Fibroblast of lung (primary cell): ENCODE measurements at regions not wholly inside any gene's neighbourhood (a gene's known extent, or its start where the extent isn't known, plus 50 kb on each side); places are given as distances from the start of the nearest gene placed in this dataset.
A peak's percentile ranks its signal among the peaks of the same experiment; 100 is the strongest.

ENCODE experiments used
- DNase-seq, 2 donors: peaks; one replicate each; pipeline versions ENCODE4 v3.0.0 to v3.0.0-alpha.2; 2010; ENCODE audit warnings: low read depth in 2 of 2
- H2AFZ ChIP-seq: 2 replicates; pipeline ENCODE4 v1.5.1; 2012; ENCODE audit warnings: low read length, control low read depth, inconsistent platforms
- H3K27ac ChIP-seq: 2 replicates; pipeline ENCODE4 v1.5.1; 2011; ENCODE audit warnings: low read length, control low read depth; ENCODE audit not compliant: insufficient read depth
- H3K27me3 ChIP-seq: 2 replicates; pipeline ENCODE4 v1.5.1; 2011; ENCODE audit warnings: mild to moderate bottlenecking, low read length; ENCODE audit not compliant: control insufficient read depth, insufficient read depth
- H3K36me3 ChIP-seq: 2 replicates; pipeline ENCODE4 v1.5.1; 2011; ENCODE audit warnings: low read length; ENCODE audit not compliant: control insufficient read depth, insufficient read depth
- H3K4me1 ChIP-seq: 2 replicates; pipeline ENCODE4 v1.5.1; 2011; ENCODE audit warnings: low read length; ENCODE audit not compliant: control insufficient read depth, insufficient read depth; ENCODE audit errors: extremely low read depth
- H3K4me2 ChIP-seq: 2 replicates; pipeline ENCODE4 v1.5.1; 2011; ENCODE audit warnings: low read length, control low read depth; ENCODE audit not compliant: insufficient read depth; ENCODE audit errors: extremely low read depth
- H3K4me3 ChIP-seq, 4 experiments: fragments of 200-600 bp in 1 of 4; sonication (generic) in 1 of 4; replicated peaks in 1 of 4; 2 replicates each; pipeline ENCODE4 v1.5.1; 2011 to 2016; ENCODE audit warnings: low read length in 4 of 4, low read depth in 3 of 4, mild to moderate bottlenecking in 3 of 4, control low read depth in 2 of 4, inconsistent platforms in 1 of 4, mixed read lengths in 1 of 4; ENCODE audit not compliant: insufficient read depth in 1 of 4; ENCODE audit errors: control extremely low read depth in 1 of 4
- H3K79me2 ChIP-seq: 2 replicates; pipeline ENCODE4 v1.5.1; 2012; ENCODE audit warnings: mild to moderate bottlenecking, low read length, inconsistent platforms; ENCODE audit not compliant: control insufficient read depth, insufficient read depth
- H3K9ac ChIP-seq: 2 replicates; pipeline ENCODE4 v1.5.1; 2011; ENCODE audit warnings: mild to moderate bottlenecking, low read length, control low read depth; ENCODE audit not compliant: insufficient read depth
- H3K9me3 ChIP-seq: 2 replicates; pipeline ENCODE4 v1.5.1; 2012; ENCODE audit warnings: low read depth, low read length; ENCODE audit not compliant: control insufficient read depth, insufficient read depth
- H4K20me1 ChIP-seq: 2 replicates; pipeline ENCODE4 v1.5.1; 2011; ENCODE audit warnings: low read length; ENCODE audit not compliant: control insufficient read depth, insufficient read depth; ENCODE audit errors: extremely low read depth
- CTCF ChIP-seq, 2 donors: IDR thresholded peaks in 1 of 2; conservative IDR thresholded peaks in 1 of 2; 1 replicate in 1 of 2; 2 replicates in 1 of 2; pipeline ENCODE4 v1.5.1; 2011 to 2012; ENCODE audit warnings: low read length in 2 of 2, control low read depth in 1 of 2, inconsistent platforms in 1 of 2, low read depth in 1 of 2, mild to moderate bottlenecking in 1 of 2
- EZH2 ChIP-seq: IDR thresholded peaks from 2 replicates; pipeline ENCODE4 v1.5.1; 2012; ENCODE audit warnings: low read length, control low read depth, mild to moderate bottlenecking; ENCODE audit errors: missing control alignments

GRCh38 chr7:79531905-79532664 lies 78.6 kb upstream of the MAGI2 start:
- Histone ChIP-seq H2AFZ (no peak overlapping the region), H3K9ac (no peak overlapping the region), H3K4me3 (no peak overlapping the region), H4K20me1 (no peaks in the 10 kb centered on the region), H3K4me1 (no peaks in the 10 kb centered on the region), H3K79me2 (no peaks in the 10 kb centered on the region), H3K4me2 (no peak overlapping the region), H3K9me3 (no peaks in the 10 kb centered on the region), H3K36me3 (no peaks in the 10 kb centered on the region), H3K27ac (no peak overlapping the region), H3K27me3 (no peaks in the 10 kb centered on the region)
- no peak for DNase-seq
- no peak for TF ChIP-seq EZH2
- no peak for TF ChIP-seq CTCF (conservative IDR thresholded peaks at IDR 0.05 in 1 of 2, IDR thresholded peaks at IDR 0.05 in 1 of 2; ENCODE audit: low read depth in 1 of 2, low read length in 2 of 2)

- Histone ChIP-seq H4K20me1 (no peaks in the 10 kb centered on the region), H2AFZ (no peak overlapping the region), H3K27ac (no peak overlapping the region)
These were observed 77.6 kb upstream of the MAGI2 start for GRCh38 chr7:79531116-79531515.

GRCh38 chr7:79529881-79530235 lies 76.4 kb upstream of the MAGI2 start:
- H2AFZ ChIP-seq = no peak overlapping the region
- TF ChIP-seq CTCF (conservative IDR thresholded peaks at IDR 0.05 in 1 of 2, IDR thresholded peaks at IDR 0.05 in 1 of 2; ENCODE audit: low read depth in 1 of 2, low read length in 2 of 2) = no peak
- no peak for TF ChIP-seq EZH2
- no peak overlapping the region for H3K4me2 ChIP-seq
- H3K9ac ChIP-seq = no peak overlapping the region
- peak in 1 of 2 donors; percentile 32 for DNase-seq
- no peaks in the 10 kb centered on the region for H4K20me1 ChIP-seq
- H3K27ac ChIP-seq = no peak overlapping the region
- H3K9me3 ChIP-seq = no peaks in the 10 kb centered on the region
- no peaks in the 10 kb centered on the region for H3K79me2 ChIP-seq
- H3K27me3 ChIP-seq = no peaks in the 10 kb centered on the region
- no peak overlapping the region for H3K4me3 ChIP-seq
- H3K36me3 ChIP-seq = no peaks in the 10 kb centered on the region
- H3K4me1 ChIP-seq = no peaks in the 10 kb centered on the region

More at GRCh38 chr7:79531116-79531515, 77.6 kb upstream of the MAGI2 start:
- Histone ChIP-seq H3K4me3 (no peak overlapping the region), H3K4me1 (no peaks in the 10 kb centered on the region), H3K27me3 (no peaks in the 10 kb centered on the region), H3K9ac (no peak overlapping the region), H3K79me2 (no peaks in the 10 kb centered on the region), H3K4me2 (no peak overlapping the region), H3K9me3 (no peaks in the 10 kb centered on the region), H3K36me3 (no peaks in the 10 kb centered on the region)
- no peak for DNase-seq
- TF ChIP-seq EZH2 = no peak
- no peak for TF ChIP-seq CTCF (conservative IDR thresholded peaks at IDR 0.05 in 1 of 2, IDR thresholded peaks at IDR 0.05 in 1 of 2; ENCODE audit: low read depth in 1 of 2, low read length in 2 of 2)
